ENCODE measurements at regions not wholly inside any gene's neighbourhood (a gene's known extent, or its start where the extent isn't known, plus 50 kb on each side); places are given as distances from the start of the nearest gene placed in this dataset.
A peak's percentile ranks its signal among the peaks of the same experiment; 100 is the strongest.
"Not testable (repeated sequence)": the region's sequence is repeated elsewhere in the genome, so short reads cannot be mapped to it uniquely, and the experiment has no call there.

GRCh38 chr12:46965137-46965536, 114.3 kb upstream of the PCED1B start:
- ATAC-seq (no peak), DNase-seq (no peak)
- H3K9me3 ChIP-seq: no peaks in the 10 kb centered on the region
- H3K4me3 ChIP-seq: no peak overlapping the region
- no peaks in the 10 kb centered on the region for H3K36me3 ChIP-seq
- H3K27ac ChIP-seq: no peak overlapping the region
- peaks cover 0 to 10% of the 10 kb centered on the region in 2 donors for H3K4me1 ChIP-seq
- H3K27me3 ChIP-seq: no peaks in the 10 kb centered on the region
- no peak for TF ChIP-seq CTCF (IDR thresholded peaks at IDR 0.05)
- intact Hi-C loops (cut with DNase I): no loop called here

GRCh38 chr12:46965880-46966279, 113.5 kb upstream of the PCED1B start:
- H3K9me3 ChIP-seq: no peaks in the 10 kb centered on the region
- no peak overlapping the region for H3K27ac ChIP-seq

GRCh38 chr12:46970636-46971035, 108.8 kb upstream of the PCED1B start:
- no peaks in the 10 kb centered on the region for H3K36me3 ChIP-seq
- H3K27me3 ChIP-seq: no peaks in the 10 kb centered on the region
- H3K4me3 ChIP-seq: no peak overlapping the region
- DNase-seq: no peak
- H3K9me3 ChIP-seq: peaks cover 0 to 4% of the 10 kb centered on the region in 2 donors
- intact Hi-C loops (cut with DNase I): no loop called here
- no peak for TF ChIP-seq CTCF (IDR thresholded peaks at IDR 0.05)
- H3K27ac ChIP-seq: no peak overlapping the region
- ATAC-seq: no peak
- H3K4me1 ChIP-seq: no peaks in the 10 kb centered on the region

More at GRCh38 chr12:46965880-46966279, 113.5 kb upstream of the PCED1B start:
- Histone ChIP-seq H3K4me3 (no peak overlapping the region), H3K4me1 (peaks cover 0 to 10% of the 10 kb centered on the region in 2 donors), H3K36me3 (no peaks in the 10 kb centered on the region), H3K27me3 (no peaks in the 10 kb centered on the region)
- ATAC-seq: peak; percentile 49
- intact Hi-C loops (cut with DNase I): no loop called here
- TF ChIP-seq CTCF (IDR thresholded peaks at IDR 0.05): no peak
- DNase-seq: no peak

GRCh38 chr12:46973937-46974336, 105.5 kb upstream of the PCED1B start:
- H3K27me3 ChIP-seq; H3K4me1 ChIP-seq; ATAC-seq; H3K9me3 ChIP-seq; H3K27ac ChIP-seq; H3K4me3 ChIP-seq; intact Hi-C loops (cut with DNase I); DNase-seq; H3K36me3 ChIP-seq: not testable (repeated sequence)

- DNase-seq (no peak), ATAC-seq (no peak)
- no peak overlapping the region for H3K27ac ChIP-seq
- no peaks in the 10 kb centered on the region for H3K27me3 ChIP-seq
- H3K4me1 ChIP-seq: no peaks in the 10 kb centered on the region
- peaks cover 0 to 4% of the 10 kb centered on the region in 2 donors for H3K9me3 ChIP-seq
- no peaks in the 10 kb centered on the region for H3K36me3 ChIP-seq
- no peak for TF ChIP-seq CTCF (IDR thresholded peaks at IDR 0.05)
- no peak overlapping the region for H3K4me3 ChIP-seq
- intact Hi-C loops (cut with DNase I): no loop called here
Measured at GRCh38 chr12:46977871-46978375, 101.5 kb upstream of the PCED1B start.

GRCh38 chr12:46981622-46982021, 97.8 kb upstream of the PCED1B start:
- Histone ChIP-seq H3K9me3 (no peaks in the 10 kb centered on the region), H3K4me3 (no peak overlapping the region), H3K27ac (no peak overlapping the region), H3K4me1 (no peaks in the 10 kb centered on the region), H3K36me3 (no peaks in the 10 kb centered on the region), H3K27me3 (peaks cover 0 to 6% of the 10 kb centered on the region in 2 donors)
- DNase-seq (no peak), ATAC-seq (no peak)
- TF ChIP-seq CTCF (IDR thresholded peaks at IDR 0.05): no peak
- intact Hi-C loops (cut with DNase I): no loop called here

Measured in left lung (tissue), 4 donors.